Mesendoderm (in vitro differentiated cells): ENCODE measurements at regions not wholly inside any gene's neighbourhood (a gene's known extent, or its start where the extent isn't known, plus 50 kb on each side); places are given as distances from the start of the nearest gene placed in this dataset.

Experiments used
- DNase-seq: peaks from one replicate; pipeline ENCODE4 v3.0.0; 2013
- H2AK5ac ChIP-seq: 2 replicates; pipeline ENCODE4 v1.6.1; 2013; ENCODE audit warnings: low read length, inconsistent platforms
- H2BK120ac ChIP-seq: 2 replicates; pipeline ENCODE4 v1.6.1; 2013; ENCODE audit warnings: low read depth, mild to moderate bottlenecking, low read length, moderate library complexity, mixed read lengths
- H2BK15ac ChIP-seq: replicated peaks from 2 replicates; pipeline ENCODE4 v1.6.1; 2013; ENCODE audit warnings: low read depth, mild to moderate bottlenecking, moderate library complexity
- H2BK5ac ChIP-seq: 2 replicates; pipeline ENCODE4 v1.6.1; 2013; ENCODE audit warnings: low read length, inconsistent platforms
- H3K18ac ChIP-seq: 2 replicates; pipeline ENCODE4 v1.6.1; 2013; ENCODE audit warnings: mild to moderate bottlenecking, low read length, mixed read lengths
- H3K23ac ChIP-seq: one replicate; pipeline ENCODE4 v1.6.1; 2013; ENCODE audit warnings: low read length
- H3K27ac ChIP-seq: 2 replicates; pipeline ENCODE4 v1.5.1; 2013; ENCODE audit warnings: low read depth, mild to moderate bottlenecking, inconsistent platforms, low read length, moderate library complexity
- H3K27me3 ChIP-seq: 2 replicates; pipeline ENCODE4 v1.6.1; 2013; ENCODE audit warnings: low read length, control low read depth, mild to moderate bottlenecking, inconsistent platforms; ENCODE audit not compliant: insufficient read depth, poor library complexity
- H3K36me3 ChIP-seq: 2 replicates; pipeline ENCODE4 v1.6.1; 2013; ENCODE audit warnings: low read length, inconsistent platforms; ENCODE audit not compliant: control insufficient read depth, insufficient read depth
- H3K4ac ChIP-seq: one replicate; pipeline ENCODE4 v1.6.1; 2013; ENCODE audit warnings: low read depth, mild to moderate bottlenecking, low read length, moderate library complexity
- H3K4me1 ChIP-seq: 2 replicates; pipeline ENCODE4 v1.6.1; 2013; ENCODE audit warnings: low read depth, low read length, inconsistent platforms; ENCODE audit not compliant: control insufficient read depth
- H3K4me2 ChIP-seq: 2 replicates; pipeline ENCODE4 v1.6.1; 2013; ENCODE audit warnings: low read length
- H3K4me3 ChIP-seq: 2 replicates; pipeline ENCODE4 v1.5.1; 2013; ENCODE audit warnings: mild to moderate bottlenecking, low read length
- H3K56ac ChIP-seq: one replicate; pipeline ENCODE4 v1.6.1; 2013; ENCODE audit warnings: low read length
- H3K79me1 ChIP-seq: 2 replicates; pipeline ENCODE4 v1.6.1; 2013; ENCODE audit warnings: low read length, inconsistent platforms
- H3K79me2 ChIP-seq: 2 replicates; pipeline ENCODE4 v1.6.1; 2013; ENCODE audit warnings: mild to moderate bottlenecking, low read length; ENCODE audit not compliant: control insufficient read depth, insufficient read depth
- H3K9ac ChIP-seq: 2 replicates; pipeline ENCODE4 v1.6.1; 2013; ENCODE audit warnings: low read length, inconsistent platforms
- H4K5ac ChIP-seq: one replicate; pipeline ENCODE4 v1.6.1; 2013; ENCODE audit warnings: low read length
- H4K8ac ChIP-seq: one replicate; pipeline ENCODE4 v1.6.1; 2013; ENCODE audit warnings: low read depth, mild to moderate bottlenecking, control low read depth, low read length, moderate library complexity
- WGBS: extraction: QIAGEN DNeasy Blood & Tissue Kit; methylation state at CpG from one replicate; pipeline ENCODE4 v1.1.7; 2013; ENCODE audit warnings: low lambda C conversion rate, missing lambda C conversion rate; ENCODE audit not compliant: insufficient coverage; ENCODE audit errors: extremely low coverage; 5-methylcytosine and 5-hydroxymethylcytosine counted together

DNA sequence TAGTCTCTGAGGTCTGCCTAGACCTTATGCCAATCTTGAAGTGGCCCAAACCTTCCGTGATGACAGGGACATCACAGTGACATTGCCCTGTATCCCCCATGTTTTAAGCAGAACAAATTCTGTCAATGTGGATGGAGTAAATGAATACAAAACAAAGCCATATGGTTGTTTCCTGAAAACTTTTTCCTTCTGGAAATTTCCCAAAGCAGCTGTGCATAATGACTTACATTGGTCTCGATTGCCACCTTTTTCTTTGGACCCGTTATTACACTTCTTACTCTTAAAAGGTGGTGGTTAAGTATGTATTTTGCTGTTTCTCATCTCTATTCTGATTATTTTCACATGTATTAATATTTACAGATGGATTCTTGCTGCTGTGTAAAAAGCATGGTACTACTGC, 411.2 kb upstream of the KLF6 start:
- Histone ChIP-seq H3K18ac (no peak overlapping the region), H3K27me3 (no peaks in the 10 kb centered on the region), H3K79me2 (no peaks in the 10 kb centered on the region), H3K4me2 (no peak overlapping the region), H3K23ac (no peak overlapping the region), H3K9ac (no peak overlapping the region), H3K79me1 (no peaks in the 10 kb centered on the region), H4K8ac (no peak overlapping the region), H3K56ac (no peak overlapping the region), H2AK5ac (no peak overlapping the region), H3K36me3 (no peaks in the 10 kb centered on the region), H3K27ac (no peak overlapping the region), H2BK5ac (no peak overlapping the region), H4K5ac (no peak overlapping the region), H3K4ac (no peak overlapping the region), H3K4me3 (no peak overlapping the region), H3K4me1 (no peaks in the 10 kb centered on the region), H2BK120ac (no peak overlapping the region), H2BK15ac (no peak overlapping the region)
- WGBS = no CpG with 5 or more reads among the region's 3 CpGs
- no peak for DNase-seq

DNA sequence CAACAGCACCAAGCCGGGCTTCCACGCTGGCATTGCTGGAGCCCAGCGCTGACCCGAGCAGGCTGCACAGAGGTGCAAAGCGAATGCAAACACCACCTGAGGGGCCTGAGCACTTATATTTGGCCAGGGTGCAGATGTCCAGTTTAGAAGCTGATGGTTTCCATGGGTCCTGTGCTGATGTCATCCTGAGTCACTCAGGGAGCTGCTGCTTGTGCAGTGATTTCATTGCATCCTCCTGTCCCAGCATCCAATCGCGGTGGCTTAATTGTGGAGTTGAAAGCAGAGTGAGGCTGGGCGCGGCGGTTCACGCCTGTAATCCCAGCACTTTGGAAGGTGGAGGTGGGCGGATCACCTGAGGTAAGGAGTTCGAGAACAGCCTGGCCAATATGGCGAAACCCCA, 410.2 kb upstream of the KLF6 start:
- H3K4me1 ChIP-seq = no peaks in the 10 kb centered on the region
- no peak overlapping the region for H3K4me2 ChIP-seq
- no peaks in the 10 kb centered on the region for H3K79me2 ChIP-seq
- WGBS = no CpG with 5 or more reads among the region's 14 CpGs
- no peak overlapping the region for H3K9ac ChIP-seq
- H3K27me3 ChIP-seq = no peaks in the 10 kb centered on the region
- no peak overlapping the region for H3K56ac ChIP-seq
- H4K8ac ChIP-seq = no peak overlapping the region
- H3K4me3 ChIP-seq = no peak overlapping the region
- DNase-seq = no peak
- no peak overlapping the region for H3K27ac ChIP-seq
- H3K36me3 ChIP-seq = no peaks in the 10 kb centered on the region
- H2BK120ac ChIP-seq = no peak overlapping the region
- H2AK5ac ChIP-seq = no peak overlapping the region
- H3K18ac ChIP-seq = no peak overlapping the region
- no peak overlapping the region for H2BK15ac ChIP-seq
- no peak overlapping the region for H4K5ac ChIP-seq
- H3K4ac ChIP-seq = no peak overlapping the region
- no peaks in the 10 kb centered on the region for H3K79me1 ChIP-seq
- no peak overlapping the region for H2BK5ac ChIP-seq
- H3K23ac ChIP-seq = no peak overlapping the region

DNA sequence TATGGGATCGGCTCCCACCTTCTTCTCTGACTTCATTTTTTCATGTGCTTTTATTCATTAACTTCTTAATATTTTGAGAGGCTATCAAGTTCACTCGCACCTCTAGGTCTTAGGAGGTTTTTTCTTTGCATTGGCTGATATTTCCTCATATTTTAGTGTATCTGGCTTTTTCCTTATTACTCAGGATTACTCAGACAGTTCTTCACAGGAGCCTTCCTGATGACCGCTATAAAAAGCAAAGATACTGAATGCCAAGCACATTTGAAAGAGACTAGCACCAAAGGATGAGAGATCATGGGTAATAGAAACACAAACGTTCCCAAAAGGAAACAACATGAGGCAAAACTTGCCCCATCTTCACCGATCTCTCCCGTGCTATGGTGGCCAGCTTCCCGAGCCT, 409.2 kb upstream of the KLF6 start:
- no peak overlapping the region for H3K23ac ChIP-seq
- no peaks in the 10 kb centered on the region for H3K27me3 ChIP-seq
- H3K4me1 ChIP-seq = no peaks in the 10 kb centered on the region
- no peak overlapping the region for H3K4me3 ChIP-seq
- H4K8ac ChIP-seq = no peak overlapping the region
- no CpG with 5 or more reads among the region's 7 CpGs for WGBS
- no peak overlapping the region for H2BK5ac ChIP-seq
- no peak overlapping the region for H2AK5ac ChIP-seq
- H3K4ac ChIP-seq = no peak overlapping the region
- no peak overlapping the region for H4K5ac ChIP-seq
- no peak overlapping the region for H2BK15ac ChIP-seq
- H3K79me2 ChIP-seq = no peaks in the 10 kb centered on the region
- H3K79me1 ChIP-seq = no peaks in the 10 kb centered on the region
- H2BK120ac ChIP-seq = no peak overlapping the region
- H3K18ac ChIP-seq = no peak overlapping the region
- H3K27ac ChIP-seq = no peak overlapping the region
- no peak overlapping the region for H3K9ac ChIP-seq
- no peak overlapping the region for H3K4me2 ChIP-seq
- DNase-seq = no peak
- no peak overlapping the region for H3K56ac ChIP-seq
- H3K36me3 ChIP-seq = no peaks in the 10 kb centered on the region

DNA sequence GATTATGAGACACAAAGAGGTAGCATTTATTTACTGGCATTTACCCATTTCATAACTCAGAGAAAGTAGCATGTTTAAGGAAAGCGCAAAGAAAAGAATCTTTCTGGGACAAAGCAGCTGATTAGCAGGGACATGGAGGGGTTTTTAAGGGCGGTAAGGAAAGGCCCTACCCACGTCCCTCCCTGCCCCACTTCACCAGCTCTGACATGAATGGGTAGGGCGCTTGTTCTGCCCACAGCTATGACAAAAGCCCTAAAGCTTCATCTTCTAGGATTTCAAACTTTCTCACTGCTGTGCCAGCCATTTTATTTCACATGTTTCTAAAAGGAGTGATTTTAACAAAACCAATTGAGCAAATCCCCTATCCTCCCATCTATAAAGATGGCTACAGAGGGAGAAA, 406.9 kb upstream of the KLF6 start:
- Histone ChIP-seq H3K4me3 (no peak overlapping the region), H2BK120ac (no peak overlapping the region), H3K23ac (no peak overlapping the region), H3K4me1 (no peaks in the 10 kb centered on the region), H3K4me2 (no peak overlapping the region), H2BK5ac (no peak overlapping the region), H3K27ac (no peak overlapping the region), H3K9ac (no peak overlapping the region), H4K8ac (no peak overlapping the region), H4K5ac (no peak overlapping the region), H3K27me3 (no peaks in the 10 kb centered on the region), H2AK5ac (no peak overlapping the region), H3K4ac (no peak overlapping the region), H3K36me3 (no peaks in the 10 kb centered on the region), H3K18ac (no peak overlapping the region), H3K56ac (no peak overlapping the region), H3K79me1 (no peaks in the 10 kb centered on the region), H3K79me2 (no peaks in the 10 kb centered on the region), H2BK15ac (no peak overlapping the region)
- no CpG with 5 or more reads among the region's 4 CpGs for WGBS
- no peak for DNase-seq

DNA sequence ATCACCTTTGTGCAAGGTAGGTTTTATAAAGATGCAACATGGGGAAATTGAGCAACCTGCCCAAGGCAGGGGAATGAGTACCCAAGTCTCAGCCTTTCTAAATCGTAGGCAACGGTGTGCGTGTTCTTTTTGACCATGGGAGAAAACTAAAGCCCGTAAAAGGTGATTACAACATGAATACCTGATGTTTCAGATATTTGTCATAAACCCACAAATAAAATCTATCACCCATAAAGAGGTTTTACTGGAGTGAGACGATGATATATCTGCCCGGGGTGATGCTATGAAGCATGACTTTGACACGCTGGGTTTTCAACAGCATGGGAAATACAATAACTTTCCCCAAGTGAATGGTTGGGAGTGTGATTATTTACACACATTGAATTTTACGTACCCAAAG, 406.3 kb upstream of the KLF6 start:
- WGBS = no CpG with 5 or more reads among the region's 8 CpGs
- DNase-seq = no peak
- no peak overlapping the region for H3K4ac ChIP-seq

DNA sequence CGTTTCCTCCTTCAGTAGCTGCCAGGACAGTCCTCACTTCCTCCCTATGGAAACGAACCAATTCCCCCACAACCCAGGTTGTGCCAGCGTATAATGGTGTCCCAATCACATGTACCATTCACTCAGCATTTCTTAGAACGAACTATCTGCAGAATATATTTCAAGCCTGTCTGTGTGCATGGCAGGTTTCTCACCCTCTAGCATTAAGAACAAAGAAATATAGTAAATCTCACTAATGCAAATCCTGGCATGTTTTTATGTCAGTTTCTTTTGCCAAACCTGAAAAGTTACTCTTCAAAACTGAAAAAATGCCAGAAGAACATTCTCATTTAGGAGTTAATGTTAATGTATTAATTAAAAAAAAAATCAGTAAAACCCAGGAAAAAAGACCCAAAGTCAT, 405.9 kb upstream of the KLF6 start:
- no CpG with 5 or more reads among the region's 4 CpGs for WGBS
- no peak overlapping the region for H4K5ac ChIP-seq
- H3K9ac ChIP-seq = no peak overlapping the region
- no peak overlapping the region for H3K18ac ChIP-seq
- no peak overlapping the region for H3K27ac ChIP-seq
- H2BK120ac ChIP-seq = no peak overlapping the region
- no peak overlapping the region for H3K56ac ChIP-seq
- no peaks in the 10 kb centered on the region for H3K27me3 ChIP-seq
- H2BK15ac ChIP-seq = no peak overlapping the region
- H3K79me2 ChIP-seq = no peaks in the 10 kb centered on the region
- no peaks in the 10 kb centered on the region for H3K4me1 ChIP-seq
- H3K4ac ChIP-seq = no peak overlapping the region
- no peak overlapping the region for H2BK5ac ChIP-seq
- no peak overlapping the region for H4K8ac ChIP-seq
- H3K23ac ChIP-seq = no peak overlapping the region
- no peak overlapping the region for H3K4me2 ChIP-seq
- no peak overlapping the region for H2AK5ac ChIP-seq
- H3K36me3 ChIP-seq = no peaks in the 10 kb centered on the region
- no peaks in the 10 kb centered on the region for H3K79me1 ChIP-seq
- DNase-seq = no peak
- H3K4me3 ChIP-seq = no peak overlapping the region

More for the DNA sequence above, 406.3 kb upstream of the KLF6 start:
- Histone ChIP-seq H3K4me2 (no peak overlapping the region), H2BK120ac (no peak overlapping the region), H3K56ac (no peak overlapping the region), H3K79me1 (no peaks in the 10 kb centered on the region), H2AK5ac (no peak overlapping the region), H2BK5ac (no peak overlapping the region), H3K4me3 (no peak overlapping the region), H3K9ac (no peak overlapping the region), H3K4me1 (no peaks in the 10 kb centered on the region), H3K79me2 (no peaks in the 10 kb centered on the region), H3K27me3 (no peaks in the 10 kb centered on the region), H4K5ac (no peak overlapping the region), H3K27ac (no peak overlapping the region), H3K36me3 (no peaks in the 10 kb centered on the region), H2BK15ac (no peak overlapping the region), H3K23ac (no peak overlapping the region), H3K18ac (no peak overlapping the region), H4K8ac (no peak overlapping the region)
